Ishikawa (cell line): ENCODE measurements at regions not wholly inside any gene's neighbourhood (a gene's known extent, or its start where the extent isn't known, plus 50 kb on each side); places are given as distances from the start of the nearest gene placed in this dataset.

ENCODE experiments used
- EP300 ChIP-seq: IDR thresholded peaks from 2 replicates; pipeline ENCODE4 v1.6.1; 2012; ENCODE audit warnings: borderline replicate concordance
- MAX ChIP-seq: IDR thresholded peaks from 2 replicates; pipeline ENCODE4 v1.6.1; 2012
- NFIC ChIP-seq: IDR thresholded peaks from 2 replicates; pipeline ENCODE4 v1.6.1; 2012
- RAD21 ChIP-seq: IDR thresholded peaks from 2 replicates; pipeline ENCODE4 v1.6.1; 2012; ENCODE audit warnings: low read depth
- TAF1 ChIP-seq: IDR thresholded peaks from 2 replicates; pipeline ENCODE4 v1.6.1; 2012; ENCODE audit warnings: low read depth, mild to moderate bottlenecking
- TEAD4 ChIP-seq: IDR thresholded peaks from 2 replicates; pipeline ENCODE4 v1.6.1; 2012

DNA sequence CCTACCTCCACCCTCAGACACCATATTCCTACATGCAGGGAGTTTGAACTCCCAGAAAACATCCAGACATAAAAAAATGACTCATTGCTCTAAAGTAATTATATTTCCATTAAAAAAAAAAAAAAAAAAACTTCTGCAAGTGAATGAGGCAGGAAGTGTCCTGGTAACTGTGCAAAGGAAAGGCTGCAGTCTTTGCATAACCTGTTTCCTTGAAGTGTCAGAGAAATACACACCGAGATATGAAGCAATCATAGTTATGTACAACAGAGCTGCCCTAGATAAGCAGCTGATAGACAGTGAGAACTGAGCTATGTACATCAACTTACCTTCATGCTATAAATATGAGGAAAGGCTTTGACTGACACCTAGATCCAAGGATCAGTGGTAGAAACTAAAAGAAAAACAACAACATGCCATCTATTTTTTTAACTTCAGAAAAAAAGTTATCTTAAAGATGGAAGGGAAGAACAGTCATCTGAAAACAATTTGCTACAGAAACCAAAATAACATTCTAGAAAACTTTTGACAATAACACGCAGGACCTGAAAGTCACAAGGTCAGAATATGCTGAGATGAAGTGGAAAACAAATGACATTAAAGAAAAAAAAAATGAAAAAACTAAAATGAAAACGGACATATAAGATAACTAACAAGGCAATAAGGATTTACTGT lies 263.2 kb downstream of the SEC23A start:
- no peak for TF ChIP-seq TEAD4
- no peak for TF ChIP-seq NFIC
- TF ChIP-seq RAD21: no peak
- TF ChIP-seq MAX: no peak
- TF ChIP-seq TAF1: no peak
- TF ChIP-seq EP300: no peak
